Vagina (tissue), 2 donors: ENCODE measurements at regions not wholly inside any gene's neighbourhood (a gene's known extent, or its start where the extent isn't known, plus 50 kb on each side); places are given as distances from the start of the nearest gene placed in this dataset.
"Not testable (repeated sequence)": the region's sequence is repeated elsewhere in the genome, so short reads cannot be mapped to it uniquely, and the experiment has no call there.

Experiments used
- DNase-seq, 2 donors: peaks; one replicate each; pipeline ENCODE4 v3.0.0-alpha.2; 2017; ENCODE audit errors: extremely low spot score in 2 of 2
- H3K27ac ChIP-seq: fragments of 200-600 bp; sonication (generic); one replicate; pipeline ENCODE4 v1.5.1; 2019
- H3K27me3 ChIP-seq: fragments of 200-600 bp; sonication (generic); one replicate; pipeline ENCODE4 v1.5.1; 2019
- H3K36me3 ChIP-seq, 2 donors: fragments of 200-600 bp; sonication (generic); one replicate each; pipeline ENCODE4 v1.5.1; 2017 to 2019
- H3K4me1 ChIP-seq: fragments of 200-600 bp; sonication (generic); one replicate; pipeline ENCODE4 v1.5.1; 2019
- H3K4me3 ChIP-seq, 2 donors: fragments of 200-600 bp; sonication (generic); 1 replicate in 1 of 2; 2 replicates in 1 of 2; pipeline ENCODE4 v1.5.1; 2016 to 2019
- H3K9me3 ChIP-seq: fragments of 200-600 bp; sonication (generic); one replicate; pipeline ENCODE4 v1.5.1; 2019
- CTCF ChIP-seq, 3 experiments: fragments of 450-650 bp in 2 of 3; fragments of 200-600 bp in 1 of 3; sonication (generic) in 1 of 3; IDR thresholded peaks; one replicate each; pipeline ENCODE4 v1.5.1; 2017 to 2019; ENCODE audit warnings: antibody characterized with exemption in 3 of 3, mild to moderate bottlenecking in 2 of 3, moderate library complexity in 2 of 3
- POLR2A ChIP-seq, 2 donors: fragments of 450-650 bp; IDR thresholded peaks; one replicate each; pipeline ENCODE4 v1.6.1; 2017; ENCODE audit warnings: antibody characterized with exemption in 2 of 2, mild to moderate bottlenecking in 2 of 2, moderate library complexity in 2 of 2
- POLR2AphosphoS5 ChIP-seq, 2 donors: sonication (generic); formaldehyde crosslinking; IDR thresholded peaks; one replicate each; pipeline ENCODE4 v1.9.0; 2017; ENCODE audit warnings: antibody characterized with exemption in 2 of 2, mild to moderate bottlenecking in 2 of 2, low read depth in 1 of 2; ENCODE audit not compliant: insufficient read depth in 1 of 2
- intact Hi-C: fragments of 100-400 bp; cut with DNase I; formaldehyde crosslinking; loops from one replicate; pipeline ENCODE4 v1.15.1; 2023

GRCh38 chr9:21533597-21533996, 51.5 kb upstream of the IFNE start:
- intact Hi-C loops: no loop called here
- Histone ChIP-seq H3K4me3 (no peak overlapping the region), H3K27me3 (no peaks in the 10 kb centered on the region), H3K27ac (no peak overlapping the region), H3K4me1 (no peaks in the 10 kb centered on the region), H3K36me3 (no peaks in the 10 kb centered on the region), H3K9me3 (no peaks in the 10 kb centered on the region)
- TF ChIP-seq POLR2AphosphoS5 (IDR thresholded peaks at IDR 0.05; ENCODE audit: insufficient read depth in 1 of 2, low read depth in 1 of 2): no peak
- no peak for TF ChIP-seq POLR2A (IDR thresholded peaks at IDR 0.05)
- TF ChIP-seq CTCF (IDR thresholded peaks at IDR 0.05): no peak
- DNase-seq: no peak

DNA sequence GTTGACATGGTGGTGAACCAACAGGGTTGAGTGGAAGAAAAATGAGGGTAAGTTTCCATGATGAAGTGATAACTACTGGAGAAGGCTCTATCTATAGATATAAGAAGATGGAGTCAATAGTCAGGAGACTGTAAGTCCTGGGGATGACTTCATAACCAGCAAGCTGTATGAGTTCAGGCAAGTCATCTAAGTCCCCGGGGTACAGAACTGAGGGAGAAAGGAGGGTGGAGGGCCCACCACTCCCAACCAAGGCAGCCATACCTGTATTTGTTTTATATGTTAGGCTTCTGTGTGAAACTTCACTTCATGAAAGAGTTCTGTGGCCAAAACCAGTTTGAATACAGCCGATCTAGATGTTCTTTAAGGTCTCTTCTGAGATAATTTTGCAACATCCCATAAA, 53.3 kb upstream of the IFNE start:
- intact Hi-C loops: no loop called here
- no peaks in the 10 kb centered on the region for H3K9me3 ChIP-seq
- no peak for TF ChIP-seq CTCF (IDR thresholded peaks at IDR 0.05)
- TF ChIP-seq POLR2AphosphoS5 (IDR thresholded peaks at IDR 0.05; ENCODE audit: insufficient read depth in 1 of 2, low read depth in 1 of 2): no peak
- no peak for TF ChIP-seq POLR2A (IDR thresholded peaks at IDR 0.05)
- H3K36me3 ChIP-seq: no peaks in the 10 kb centered on the region
- no peak overlapping the region for H3K27ac ChIP-seq
- DNase-seq: no peak
- H3K4me1 ChIP-seq: no peaks in the 10 kb centered on the region
- H3K27me3 ChIP-seq: no peaks in the 10 kb centered on the region
- no peak overlapping the region for H3K4me3 ChIP-seq

DNA sequence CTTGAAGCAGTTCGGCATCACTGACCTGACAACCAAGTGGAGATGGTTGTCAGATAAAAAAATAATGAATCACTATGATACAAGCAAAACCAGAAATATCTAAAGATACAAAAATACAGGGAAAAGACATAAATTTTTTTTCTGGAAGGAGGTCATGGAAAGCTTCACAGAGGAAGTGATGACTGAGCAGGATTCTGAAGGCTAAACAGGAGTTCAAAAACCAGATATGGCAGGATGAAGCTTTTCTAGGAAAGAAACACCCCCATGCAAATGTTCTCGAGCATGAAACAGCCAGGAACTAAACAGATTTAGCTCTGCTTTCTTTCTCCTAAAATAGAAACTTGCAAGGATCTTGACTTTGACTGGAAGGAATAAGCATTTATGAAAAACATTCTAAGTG, 60.7 kb upstream of the IFNE start:
- intact Hi-C loops: no loop called here
- H3K27ac ChIP-seq: no peak overlapping the region

DNA sequence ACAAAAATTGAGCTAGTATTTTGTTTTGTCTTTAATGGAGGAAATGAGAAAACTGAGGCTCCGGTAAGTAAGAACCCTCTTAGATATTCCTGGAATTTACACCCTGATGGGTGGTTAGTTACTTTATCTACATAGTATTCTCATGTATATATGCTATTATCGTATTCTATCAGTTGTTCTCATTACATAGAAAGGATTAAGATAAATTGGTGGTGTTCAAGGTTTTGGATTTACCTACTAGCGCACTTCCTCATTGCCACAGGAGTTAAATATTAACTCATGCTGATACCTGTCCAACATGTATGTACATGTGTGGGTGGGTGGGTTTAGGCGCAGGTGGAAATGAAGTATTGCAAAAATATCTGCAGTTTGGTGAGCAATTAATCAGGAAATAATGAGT, 61.1 kb upstream of the IFNE start:
- no peaks in the 10 kb centered on the region for H3K36me3 ChIP-seq
- no peaks in the 10 kb centered on the region for H3K9me3 ChIP-seq
- H3K27me3 ChIP-seq: no peaks in the 10 kb centered on the region
- no peak overlapping the region for H3K4me3 ChIP-seq
- TF ChIP-seq POLR2AphosphoS5 (IDR thresholded peaks at IDR 0.05; ENCODE audit: insufficient read depth in 1 of 2, low read depth in 1 of 2) (no peak), CTCF (IDR thresholded peaks at IDR 0.05) (no peak), POLR2A (IDR thresholded peaks at IDR 0.05) (no peak)
- intact Hi-C loops: no loop called here
- H3K4me1 ChIP-seq: peaks cover 1% of the 10 kb centered on the region
- DNase-seq: no peak
- no peak overlapping the region for H3K27ac ChIP-seq

More for the DNA sequence above, 60.7 kb upstream of the IFNE start:
- no peaks in the 10 kb centered on the region for H3K27me3 ChIP-seq
- H3K9me3 ChIP-seq: no peaks in the 10 kb centered on the region
- H3K36me3 ChIP-seq: no peaks in the 10 kb centered on the region
- TF ChIP-seq POLR2A (IDR thresholded peaks at IDR 0.05): no peak
- DNase-seq: no peak
- no peak overlapping the region for H3K4me3 ChIP-seq
- no peaks in the 10 kb centered on the region for H3K4me1 ChIP-seq

DNA sequence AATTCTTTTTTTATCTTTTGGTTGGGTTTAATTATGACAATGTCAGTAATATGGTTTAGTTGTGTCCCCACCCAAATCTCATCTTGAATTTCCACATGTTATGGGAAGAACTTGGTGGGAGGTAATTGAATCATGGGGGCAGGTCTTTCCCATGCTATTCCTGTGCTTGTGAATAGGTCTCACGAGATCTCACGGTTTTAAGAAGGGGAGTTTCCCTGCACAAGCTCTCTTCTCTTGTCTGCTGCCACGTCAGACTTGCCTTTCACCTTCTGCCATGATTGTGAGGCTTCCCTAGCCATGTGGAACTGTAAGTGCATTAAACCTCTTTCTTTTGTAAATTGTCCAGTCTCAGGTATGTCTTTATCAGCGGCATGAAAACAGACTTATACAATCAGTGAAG, 61.7 kb upstream of the IFNE start:
- H3K9me3 ChIP-seq, H3K27me3 ChIP-seq, H3K4me3 ChIP-seq, H3K36me3 ChIP-seq, DNase-seq, H3K27ac ChIP-seq, intact Hi-C loops, H3K4me1 ChIP-seq: not testable (repeated sequence)

DNA sequence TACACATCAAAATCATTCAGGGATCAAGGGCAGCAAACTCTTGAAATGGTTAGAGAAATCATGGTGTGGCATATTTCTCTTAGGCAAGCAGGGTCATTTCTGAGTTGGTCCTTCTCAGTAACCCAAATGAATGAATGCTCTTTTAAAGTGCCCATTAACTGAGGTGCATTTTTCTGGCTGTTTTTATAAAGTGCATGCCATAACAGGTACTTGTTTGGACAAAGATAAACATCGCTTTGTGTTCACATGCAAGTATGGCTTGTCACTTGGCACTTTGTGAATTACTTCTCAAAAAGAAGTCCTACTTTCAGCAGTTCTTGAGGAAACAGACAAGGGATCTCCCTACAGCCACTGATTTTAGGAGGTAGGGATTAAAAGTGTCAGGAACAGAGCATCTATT, 64.8 kb upstream of the IFNE start:
- Histone ChIP-seq H3K27me3 (no peaks in the 10 kb centered on the region), H3K36me3 (no peaks in the 10 kb centered on the region), H3K9me3 (no peaks in the 10 kb centered on the region), H3K27ac (no peak overlapping the region), H3K4me1 (peaks cover 18% of the 10 kb centered on the region), H3K4me3 (no peak overlapping the region)
- no peak for TF ChIP-seq CTCF (IDR thresholded peaks at IDR 0.05)
- no peak for TF ChIP-seq POLR2A (IDR thresholded peaks at IDR 0.05)
- TF ChIP-seq POLR2AphosphoS5 (IDR thresholded peaks at IDR 0.05; ENCODE audit: insufficient read depth in 1 of 2, low read depth in 1 of 2): no peak
- DNase-seq: no peak
- intact Hi-C loops: no loop called here
